Breast epithelium (tissue), 3 donors: ENCODE measurements at regions not wholly inside any gene's neighbourhood (a gene's known extent, or its start where the extent isn't known, plus 50 kb on each side); places are given as distances from the start of the nearest gene placed in this dataset.

ENCODE experiments used
- POLR2AphosphoS5 ChIP-seq, 3 donors: sonication (generic); formaldehyde crosslinking; IDR thresholded peaks; one replicate each; pipeline ENCODE4 v1.6.1; 2017; ENCODE audit warnings: antibody characterized with exemption in 3 of 3
- TF ChIP-seq, protein P1 (sequence below), 3 donors: fragments of 450-650 bp; IDR thresholded peaks; one replicate each; pipeline ENCODE4 v1.5.1; 2016 to 2017; ENCODE audit warnings: antibody characterized with exemption in 3 of 3, mild to moderate bottlenecking in 3 of 3, moderate library complexity in 3 of 3

DNA sequence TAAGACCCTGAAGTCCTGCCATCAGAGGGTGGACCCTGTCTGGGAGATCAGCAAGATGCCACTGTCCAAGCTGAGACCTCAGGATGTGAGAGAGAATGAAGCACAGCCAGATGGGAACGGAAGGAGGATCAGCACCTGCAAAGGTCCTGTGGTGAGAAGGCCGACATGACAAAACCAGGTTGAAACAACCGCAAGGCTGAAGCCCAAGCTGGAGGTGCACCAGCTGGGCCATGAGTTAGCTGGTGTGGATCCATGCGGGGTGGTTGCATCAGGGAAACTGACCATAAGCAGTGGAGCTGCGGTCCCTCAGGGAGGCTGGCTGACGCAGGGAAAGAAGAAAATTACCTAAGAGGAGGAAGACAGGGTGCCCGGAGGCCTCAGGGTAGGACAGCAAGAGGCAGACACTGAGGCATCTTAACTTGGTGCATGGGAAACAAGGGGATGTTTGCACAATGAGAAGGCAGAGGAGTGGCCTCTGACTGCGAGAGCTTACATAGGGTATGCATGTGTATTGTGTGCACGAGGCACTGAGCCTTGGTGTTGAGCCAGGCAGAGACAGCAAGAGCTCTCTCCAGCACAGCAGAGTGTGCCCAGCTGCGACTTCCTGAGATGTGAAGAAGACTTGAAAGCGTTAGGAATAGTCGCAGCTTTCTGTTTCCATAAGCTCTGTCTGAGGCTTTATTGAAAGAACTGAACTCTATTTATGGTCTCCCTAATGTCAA is 497.7 kb downstream of the OCA2 start:
- TF ChIP-seq POLR2AphosphoS5 (IDR thresholded peaks at IDR 0.05) = no peak
- TF ChIP-seq, protein P1, sequence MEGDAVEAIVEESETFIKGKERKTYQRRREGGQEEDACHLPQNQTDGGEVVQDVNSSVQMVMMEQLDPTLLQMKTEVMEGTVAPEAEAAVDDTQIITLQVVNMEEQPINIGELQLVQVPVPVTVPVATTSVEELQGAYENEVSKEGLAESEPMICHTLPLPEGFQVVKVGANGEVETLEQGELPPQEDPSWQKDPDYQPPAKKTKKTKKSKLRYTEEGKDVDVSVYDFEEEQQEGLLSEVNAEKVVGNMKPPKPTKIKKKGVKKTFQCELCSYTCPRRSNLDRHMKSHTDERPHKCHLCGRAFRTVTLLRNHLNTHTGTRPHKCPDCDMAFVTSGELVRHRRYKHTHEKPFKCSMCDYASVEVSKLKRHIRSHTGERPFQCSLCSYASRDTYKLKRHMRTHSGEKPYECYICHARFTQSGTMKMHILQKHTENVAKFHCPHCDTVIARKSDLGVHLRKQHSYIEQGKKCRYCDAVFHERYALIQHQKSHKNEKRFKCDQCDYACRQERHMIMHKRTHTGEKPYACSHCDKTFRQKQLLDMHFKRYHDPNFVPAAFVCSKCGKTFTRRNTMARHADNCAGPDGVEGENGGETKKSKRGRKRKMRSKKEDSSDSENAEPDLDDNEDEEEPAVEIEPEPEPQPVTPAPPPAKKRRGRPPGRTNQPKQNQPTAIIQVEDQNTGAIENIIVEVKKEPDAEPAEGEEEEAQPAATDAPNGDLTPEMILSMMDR (IDR thresholded peaks at IDR 0.05) = no peak
